GM04503 (cell line): ENCODE measurements at regions not wholly inside any gene's neighbourhood (a gene's known extent, or its start where the extent isn't known, plus 50 kb on each side); places are given as distances from the start of the nearest gene placed in this dataset.

ENCODE experiments used
- DNase-seq: peaks from one replicate; pipeline ENCODE4 v3.0.0-alpha.2; 2012; ENCODE audit warnings: low read depth

- no peak for DNase-seq
These were observed 112.4 kb downstream of the SH3TC2 start for GRCh38 chr5:148950471-148950863.

GRCh38 chr5:148950892-148951291, 112.0 kb downstream of the SH3TC2 start:
- no peak for DNase-seq

GRCh38 chr5:148951612-148952011, 111.2 kb downstream of the SH3TC2 start:
- DNase-seq = no peak

GRCh38 chr5:148952097-148952867, 110.6 kb downstream of the SH3TC2 start:
- no peak for DNase-seq

GRCh38 chr5:148953711-148954110, 109.2 kb downstream of the SH3TC2 start:
- no peak for DNase-seq
